Ascending aorta (tissue), 2 donors: ENCODE measurements at regions not wholly inside any gene's neighbourhood (a gene's known extent, or its start where the extent isn't known, plus 50 kb on each side); places are given as distances from the start of the nearest gene placed in this dataset.

Experiments used
- DNase-seq, 2 donors: peaks; one replicate each; pipeline ENCODE4 v3.0.0-alpha.2; 2019; ENCODE audit warnings: low spot score in 2 of 2
- H3K27ac ChIP-seq, 2 donors: fragments of 200-600 bp; sonication (generic); one replicate each; pipeline ENCODE4 v1.5.1; 2016 to 2017; ENCODE audit warnings: mild to moderate bottlenecking in 1 of 2
- H3K27me3 ChIP-seq: fragments of 200-600 bp; sonication (generic); one replicate; pipeline ENCODE4 v1.5.1; 2017
- H3K36me3 ChIP-seq, 2 donors: fragments of 200-600 bp; sonication (generic); one replicate each; pipeline ENCODE4 v1.5.1; 2016
- H3K4me1 ChIP-seq, 2 donors: fragments of 200-600 bp; sonication (generic); one replicate each; pipeline ENCODE4 v1.5.1; 2016 to 2017; ENCODE audit warnings: mild to moderate bottlenecking in 1 of 2
- H3K4me3 ChIP-seq, 2 donors: fragments of 200-600 bp; sonication (generic); one replicate each; pipeline ENCODE4 v1.5.1; 2016 to 2017; ENCODE audit warnings: mild to moderate bottlenecking in 1 of 2
- H3K9me3 ChIP-seq, 2 donors: fragments of 200-600 bp; sonication (generic); one replicate each; pipeline ENCODE4 v1.5.1; 2016
- CTCF ChIP-seq, 3 experiments: fragments of 200-600 bp in 2 of 3; fragments of 450-650 bp in 1 of 3; sonication (generic) in 2 of 3; IDR thresholded peaks; one replicate each; pipeline ENCODE4 v1.5.1; 2016 to 2019; ENCODE audit warnings: antibody characterized with exemption in 3 of 3, mild to moderate bottlenecking in 1 of 3, moderate library complexity in 1 of 3
- intact Hi-C: fragments of 100-400 bp; cut with DNase I; formaldehyde crosslinking; loops from one replicate; pipeline ENCODE4 v1.15.1; 2023

- Histone ChIP-seq H3K9me3 (peaks cover 0 to 11% of the 10 kb centered on the region in 2 donors), H3K4me1 (peaks cover 0 to 11% of the 10 kb centered on the region in 2 donors), H3K36me3 (no peaks in the 10 kb centered on the region), H3K4me3 (no peak overlapping the region), H3K27ac (no peak overlapping the region), H3K27me3 (no peaks in the 10 kb centered on the region)
- no peak for DNase-seq
- intact Hi-C loops: no loop called here
- no peak for TF ChIP-seq CTCF (IDR thresholded peaks at IDR 0.05)
Observed at GRCh38 chr15:68528626-68529290, 50.0 kb upstream of the CORO2B start.
